ENCODE measurements at regions not wholly inside any gene's neighbourhood (a gene's known extent, or its start where the extent isn't known, plus 50 kb on each side); places are given as distances from the start of the nearest gene placed in this dataset.

GRCh38 chr5:24268482-24269056 lies 376.2 kb downstream of the CDH10 start:
- TF ChIP-seq POLR2A (IDR thresholded peaks at IDR 0.05): no peak
- no peak for TF ChIP-seq CTCF (IDR thresholded peaks at IDR 0.05)
- no peak for TF ChIP-seq POLR2AphosphoS5 (IDR thresholded peaks at IDR 0.05)

All from upper lobe of left lung (tissue), 4 donors.